GM23338 (cell line): ENCODE measurements at regions not wholly inside any gene's neighbourhood (a gene's known extent, or its start where the extent isn't known, plus 50 kb on each side); places are given as distances from the start of the nearest gene placed in this dataset.
"Not testable (repeated sequence)": the region's sequence is repeated elsewhere in the genome, so short reads cannot be mapped to it uniquely, and the experiment has no call there.

Experiments
- ATAC-seq: fragments of 200-7000 bp; cut with Tn5 transposase; 3 replicates; pipeline ENCODE4 v1.9.1; 2020
- DNase-seq: peaks from one replicate; pipeline ENCODE4 v3.0.0-alpha.2; 2015; ENCODE audit warnings: low spot score
- H2AFZ ChIP-seq: fragments of 200-600 bp; sonication (generic); 2 replicates; pipeline ENCODE4 v1.8.0; 2016; ENCODE audit warnings: antibody characterized with exemption, mild to moderate bottlenecking, moderate library complexity
- H3F3A ChIP-seq: fragments of 200-600 bp; sonication (generic); replicated peaks from 2 replicates; pipeline ENCODE4 v1.8.0; 2017; ENCODE audit warnings: antibody characterized with exemption, mixed run types, low read depth
- H3K27ac ChIP-seq: fragments of 200-600 bp; sonication (generic); 2 replicates; pipeline ENCODE4 v1.6.1; 2016; ENCODE audit warnings: low read depth
- H3K27me3 ChIP-seq: fragments of 200-600 bp; sonication (generic); 2 replicates; pipeline ENCODE4 v1.8.0; 2016; ENCODE audit warnings: mild to moderate bottlenecking, mixed run types, moderate library complexity; ENCODE audit not compliant: insufficient read depth
- H3K36me3 ChIP-seq: fragments of 200-600 bp; sonication (generic); 2 replicates; pipeline ENCODE4 v1.8.0; 2016; ENCODE audit warnings: mild to moderate bottlenecking; ENCODE audit not compliant: insufficient read depth
- H3K4me1 ChIP-seq: fragments of 200-600 bp; sonication (generic); 2 replicates; pipeline ENCODE4 v1.8.0; 2016; ENCODE audit warnings: mild to moderate bottlenecking, moderate library complexity; ENCODE audit not compliant: insufficient read depth
- H3K4me2 ChIP-seq: fragments of 200-600 bp; sonication (generic); 2 replicates; pipeline ENCODE4 v1.7.1; 2017; ENCODE audit warnings: mixed run types
- H3K4me3 ChIP-seq: fragments of 200-600 bp; sonication (generic); 2 replicates; pipeline ENCODE4 v1.6.1; 2016; ENCODE audit warnings: mixed run types
- H3K79me2 ChIP-seq: fragments of 200-600 bp; sonication (generic); replicated peaks from 2 replicates; pipeline ENCODE4 v1.8.0; 2017; ENCODE audit warnings: mild to moderate bottlenecking; ENCODE audit not compliant: insufficient read depth
- H3K9me2 ChIP-seq: fragments of 200-600 bp; sonication (generic); 2 replicates; pipeline ENCODE4 v1.8.0; 2017; ENCODE audit not compliant: insufficient read depth
- H4K20me1 ChIP-seq: fragments of 200-600 bp; sonication (generic); replicated peaks from 2 replicates; pipeline ENCODE4 v1.8.0; 2017; ENCODE audit warnings: mild to moderate bottlenecking; ENCODE audit not compliant: insufficient read depth
- H3K27ac Mint-ChIP-seq: 2 replicates; pipeline ENCODE4 v1.8.0; 2020; ENCODE audit warnings: inconsistent platforms, mild to moderate bottlenecking, moderate library complexity, mixed read lengths
- H3K27me3 Mint-ChIP-seq: 3 replicates; pipeline ENCODE4 v1.8.0; 2022; ENCODE audit warnings: low read depth, mild to moderate bottlenecking, moderate library complexity, mixed read lengths, inconsistent platforms; ENCODE audit not compliant: insufficient read depth, poor library complexity
- H3K36me3 Mint-ChIP-seq: 3 replicates; pipeline ENCODE4 v1.8.0; 2021; ENCODE audit warnings: low read depth, mild to moderate bottlenecking, inconsistent platforms, moderate library complexity, mixed read lengths
- H3K4me1 Mint-ChIP-seq: 3 replicates; pipeline ENCODE4 v1.8.0; 2020; ENCODE audit warnings: mild to moderate bottlenecking, inconsistent platforms, mixed read lengths
- H3K4me3 Mint-ChIP-seq: 3 replicates; pipeline ENCODE4 v1.8.0; 2021; ENCODE audit warnings: moderate library complexity, mild to moderate bottlenecking, inconsistent platforms, mixed read lengths
- H3K9me3 Mint-ChIP-seq: 3 replicates; pipeline ENCODE4 v1.8.0; 2020; ENCODE audit warnings: moderate library complexity, mild to moderate bottlenecking, inconsistent platforms, mixed read lengths
- CREB1 ChIP-seq: fragments of 250-450 bp; sonication (Bioruptor Pico); IDR thresholded peaks from 2 replicates; pipeline ENCODE4 v1.5.0; 2020; ENCODE audit warnings: low read depth, mild to moderate bottlenecking, moderate library complexity
- EZH2phosphoT487 ChIP-seq: fragments of 200-600 bp; sonication (generic); IDR thresholded peaks from one replicate; pipeline ENCODE4 v1.8.1; 2018; ENCODE audit warnings: antibody characterized with exemption; ENCODE audit not compliant: unreplicated experiment
- JUNB ChIP-seq: IDR thresholded peaks from one replicate; pipeline ENCODE4 v1.6.1; 2016; ENCODE audit warnings: antibody characterized with exemption; ENCODE audit not compliant: unreplicated experiment
- NANOG ChIP-seq: IDR thresholded peaks from 2 replicates; pipeline ENCODE4 v1.6.1; 2016; ENCODE audit warnings: antibody characterized with exemption, borderline replicate concordance
- STAT1 ChIP-seq: IDR thresholded peaks from one replicate; pipeline ENCODE4 v1.6.1; 2016; ENCODE audit warnings: antibody characterized with exemption; ENCODE audit not compliant: unreplicated experiment
- ZNF331 ChIP-seq: fragments of 250-450 bp; sonication (Bioruptor Pico); IDR thresholded peaks from 2 replicates; pipeline ENCODE4 v1.5.0; 2020; ENCODE audit warnings: low read depth, mild to moderate bottlenecking, moderate library complexity
- TF ChIP-seq, protein P1 (sequence below), 2 experiments: fragments of 200-600 bp in 1 of 2; sonication (generic) in 1 of 2; conservative IDR thresholded peaks; 2 replicates each; pipeline versions ENCODE4 v1.5.1 to v1.6.1; 2016 to 2017; ENCODE audit warnings: antibody characterized with exemption in 2 of 2, low read depth in 2 of 2, mild to moderate bottlenecking in 2 of 2, moderate library complexity in 1 of 2
- TF ChIP-seq, protein P2 (sequence below): IDR thresholded peaks from one replicate; pipeline ENCODE4 v1.6.1; 2018; ENCODE audit warnings: antibody characterized with exemption; ENCODE audit not compliant: unreplicated experiment

DNA sequence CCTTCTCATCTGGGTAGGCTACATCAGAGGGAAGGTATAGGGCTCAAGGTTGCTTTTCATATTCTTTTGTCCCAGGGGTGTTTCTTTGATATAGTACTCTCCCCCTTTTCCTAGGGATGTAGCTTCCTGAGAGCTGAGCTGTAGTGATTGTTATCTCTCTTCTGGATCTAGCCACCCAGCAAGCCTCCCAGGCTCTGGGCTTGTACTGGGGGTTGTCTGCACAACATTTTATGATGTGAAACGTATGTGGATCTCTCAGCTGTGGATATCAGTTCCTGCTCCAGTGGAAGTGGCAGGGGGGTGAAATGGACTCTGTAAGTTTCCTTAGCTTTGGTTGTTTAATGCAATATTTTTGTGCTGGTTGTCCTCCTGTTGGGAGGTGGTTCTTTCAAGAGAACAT, 437.3 kb upstream of the SYNCRIP start:
- no peaks in the 10 kb centered on the region for H3K36me3 ChIP-seq
- Mint-ChIP-seq H3K4me3 (no peak overlapping the region), H3K36me3 (no peaks in the 10 kb centered on the region), H3K9me3 (peaks cover 4% of the 10 kb centered on the region; the same call in 1 of the 3 replicates), H3K27me3 (peaks cover 3% of the 10 kb centered on the region), H3K4me1 (no peaks in the 10 kb centered on the region), H3K27ac (no peak overlapping the region)
- H3K4me3 ChIP-seq: no peak overlapping the region
- no peaks in the 10 kb centered on the region for H3F3A ChIP-seq
- no peak overlapping the region for H3K27ac ChIP-seq
- DNase-seq: no peak
- H3K27me3 ChIP-seq: no peaks in the 10 kb centered on the region
- no peaks in the 10 kb centered on the region for H4K20me1 ChIP-seq
- H3K4me2 ChIP-seq: no peak overlapping the region
- no peaks in the 10 kb centered on the region for H3K79me2 ChIP-seq
- TF ChIP-seq CREB1 (CRISPR knock-in tag): no peak
- TF ChIP-seq, protein P1, sequence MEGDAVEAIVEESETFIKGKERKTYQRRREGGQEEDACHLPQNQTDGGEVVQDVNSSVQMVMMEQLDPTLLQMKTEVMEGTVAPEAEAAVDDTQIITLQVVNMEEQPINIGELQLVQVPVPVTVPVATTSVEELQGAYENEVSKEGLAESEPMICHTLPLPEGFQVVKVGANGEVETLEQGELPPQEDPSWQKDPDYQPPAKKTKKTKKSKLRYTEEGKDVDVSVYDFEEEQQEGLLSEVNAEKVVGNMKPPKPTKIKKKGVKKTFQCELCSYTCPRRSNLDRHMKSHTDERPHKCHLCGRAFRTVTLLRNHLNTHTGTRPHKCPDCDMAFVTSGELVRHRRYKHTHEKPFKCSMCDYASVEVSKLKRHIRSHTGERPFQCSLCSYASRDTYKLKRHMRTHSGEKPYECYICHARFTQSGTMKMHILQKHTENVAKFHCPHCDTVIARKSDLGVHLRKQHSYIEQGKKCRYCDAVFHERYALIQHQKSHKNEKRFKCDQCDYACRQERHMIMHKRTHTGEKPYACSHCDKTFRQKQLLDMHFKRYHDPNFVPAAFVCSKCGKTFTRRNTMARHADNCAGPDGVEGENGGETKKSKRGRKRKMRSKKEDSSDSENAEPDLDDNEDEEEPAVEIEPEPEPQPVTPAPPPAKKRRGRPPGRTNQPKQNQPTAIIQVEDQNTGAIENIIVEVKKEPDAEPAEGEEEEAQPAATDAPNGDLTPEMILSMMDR (conservative IDR thresholded peaks at IDR 0.05; ENCODE audit: low read depth in 2 of 2): no peak
- TF ChIP-seq STAT1: no peak
- no peak for TF ChIP-seq ZNF331
- TF ChIP-seq, protein P2, sequence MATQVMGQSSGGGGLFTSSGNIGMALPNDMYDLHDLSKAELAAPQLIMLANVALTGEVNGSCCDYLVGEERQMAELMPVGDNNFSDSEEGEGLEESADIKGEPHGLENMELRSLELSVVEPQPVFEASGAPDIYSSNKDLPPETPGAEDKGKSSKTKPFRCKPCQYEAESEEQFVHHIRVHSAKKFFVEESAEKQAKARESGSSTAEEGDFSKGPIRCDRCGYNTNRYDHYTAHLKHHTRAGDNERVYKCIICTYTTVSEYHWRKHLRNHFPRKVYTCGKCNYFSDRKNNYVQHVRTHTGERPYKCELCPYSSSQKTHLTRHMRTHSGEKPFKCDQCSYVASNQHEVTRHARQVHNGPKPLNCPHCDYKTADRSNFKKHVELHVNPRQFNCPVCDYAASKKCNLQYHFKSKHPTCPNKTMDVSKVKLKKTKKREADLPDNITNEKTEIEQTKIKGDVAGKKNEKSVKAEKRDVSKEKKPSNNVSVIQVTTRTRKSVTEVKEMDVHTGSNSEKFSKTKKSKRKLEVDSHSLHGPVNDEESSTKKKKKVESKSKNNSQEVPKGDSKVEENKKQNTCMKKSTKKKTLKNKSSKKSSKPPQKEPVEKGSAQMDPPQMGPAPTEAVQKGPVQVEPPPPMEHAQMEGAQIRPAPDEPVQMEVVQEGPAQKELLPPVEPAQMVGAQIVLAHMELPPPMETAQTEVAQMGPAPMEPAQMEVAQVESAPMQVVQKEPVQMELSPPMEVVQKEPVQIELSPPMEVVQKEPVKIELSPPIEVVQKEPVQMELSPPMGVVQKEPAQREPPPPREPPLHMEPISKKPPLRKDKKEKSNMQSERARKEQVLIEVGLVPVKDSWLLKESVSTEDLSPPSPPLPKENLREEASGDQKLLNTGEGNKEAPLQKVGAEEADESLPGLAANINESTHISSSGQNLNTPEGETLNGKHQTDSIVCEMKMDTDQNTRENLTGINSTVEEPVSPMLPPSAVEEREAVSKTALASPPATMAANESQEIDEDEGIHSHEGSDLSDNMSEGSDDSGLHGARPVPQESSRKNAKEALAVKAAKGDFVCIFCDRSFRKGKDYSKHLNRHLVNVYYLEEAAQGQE: no peak
- TF ChIP-seq EZH2phosphoT487: no peak
- no peak for TF ChIP-seq JUNB
- TF ChIP-seq NANOG: no peak
- H3K9me2 ChIP-seq: no peaks in the 10 kb centered on the region; the same call in 1 of the 2 replicates
- no peak overlapping the region for H2AFZ ChIP-seq
- H3K4me1 ChIP-seq: no peaks in the 10 kb centered on the region
- ATAC-seq: no peak

DNA sequence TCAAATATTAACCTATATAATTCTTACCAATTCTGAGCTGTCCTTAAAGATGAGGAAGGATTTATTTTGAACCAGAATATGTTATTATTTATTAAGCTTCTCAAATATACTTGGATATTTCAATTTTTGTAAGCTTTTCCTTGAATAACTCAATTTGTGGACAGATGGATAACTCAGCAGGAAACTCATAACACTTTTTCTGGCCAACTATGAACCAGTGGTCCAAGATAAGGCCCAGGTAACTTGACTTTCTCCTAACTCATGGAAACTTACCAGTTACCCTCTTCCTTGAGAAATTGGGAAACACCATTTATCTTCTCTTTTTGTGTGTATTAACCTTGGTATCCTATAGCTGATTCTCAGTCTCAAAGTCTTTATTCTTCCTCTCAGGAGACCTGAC, 427.5 kb upstream of the SYNCRIP start:
- no peaks in the 10 kb centered on the region for H3K36me3 ChIP-seq
- H2AFZ ChIP-seq: no peak overlapping the region
- no peak overlapping the region for H3K27ac ChIP-seq
- no peaks in the 10 kb centered on the region; the same call in 2 of the 3 replicates for H3K9me3 Mint-ChIP-seq
- no peaks in the 10 kb centered on the region for H3K27me3 Mint-ChIP-seq
- no peaks in the 10 kb centered on the region for H3F3A ChIP-seq
- no peaks in the 10 kb centered on the region for H3K4me1 ChIP-seq
- H3K4me3 Mint-ChIP-seq: no peak overlapping the region
- ATAC-seq (no peak), DNase-seq (no peak)
- no peaks in the 10 kb centered on the region for H3K9me2 ChIP-seq
- no peak overlapping the region for H3K4me2 ChIP-seq
- H3K79me2 ChIP-seq: no peaks in the 10 kb centered on the region
- H3K27ac Mint-ChIP-seq: no peak overlapping the region
- no peaks in the 10 kb centered on the region; the same call in 2 of the 3 replicates for H3K4me1 Mint-ChIP-seq
- no peaks in the 10 kb centered on the region for H3K27me3 ChIP-seq
- H3K36me3 Mint-ChIP-seq: no peaks in the 10 kb centered on the region
- no peak overlapping the region for H3K4me3 ChIP-seq
- no peak for TF ChIP-seq CREB1 (CRISPR knock-in tag)
- TF ChIP-seq, protein P1 (conservative IDR thresholded peaks at IDR 0.05; ENCODE audit: low read depth in 2 of 2): no peak
- H4K20me1 ChIP-seq: no peaks in the 10 kb centered on the region

DNA sequence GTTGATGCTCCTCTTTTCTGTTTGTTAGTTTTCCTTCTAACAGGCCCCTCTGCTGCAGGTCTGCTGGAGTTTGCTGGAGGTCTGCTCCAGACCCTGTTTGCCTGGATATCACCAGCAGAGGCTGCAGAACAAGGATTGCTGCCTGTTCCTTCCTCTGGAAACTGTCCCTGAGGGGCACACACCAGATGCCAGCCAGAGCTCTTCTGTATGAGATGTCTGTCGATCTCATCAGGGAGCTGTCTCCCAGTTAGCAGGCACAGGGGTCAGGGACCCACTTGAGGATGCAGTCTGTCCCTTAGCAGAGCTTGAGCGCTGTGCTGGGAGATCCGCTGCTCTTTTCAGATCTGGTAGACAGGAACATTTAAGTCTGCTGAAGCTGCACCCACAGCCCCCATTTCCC, 422.3 kb upstream of the SYNCRIP start:
- not testable (repeated sequence) for H3K79me2 ChIP-seq, H3K9me2 ChIP-seq, H3K4me1 ChIP-seq, H3K27me3 ChIP-seq, H3K4me3 ChIP-seq, H2AFZ ChIP-seq, H3K36me3 Mint-ChIP-seq, H4K20me1 ChIP-seq, H3K36me3 ChIP-seq, H3K4me1 Mint-ChIP-seq, H3K9me3 Mint-ChIP-seq, H3K27ac ChIP-seq, H3K27ac Mint-ChIP-seq, ATAC-seq, H3F3A ChIP-seq, DNase-seq, H3K4me2 ChIP-seq, H3K4me3 Mint-ChIP-seq, H3K27me3 Mint-ChIP-seq
